ENCODE measurements at regions not wholly inside any gene's neighbourhood (a gene's known extent, or its start where the extent isn't known, plus 50 kb on each side); places are given as distances from the start of the nearest gene placed in this dataset.

DNA sequence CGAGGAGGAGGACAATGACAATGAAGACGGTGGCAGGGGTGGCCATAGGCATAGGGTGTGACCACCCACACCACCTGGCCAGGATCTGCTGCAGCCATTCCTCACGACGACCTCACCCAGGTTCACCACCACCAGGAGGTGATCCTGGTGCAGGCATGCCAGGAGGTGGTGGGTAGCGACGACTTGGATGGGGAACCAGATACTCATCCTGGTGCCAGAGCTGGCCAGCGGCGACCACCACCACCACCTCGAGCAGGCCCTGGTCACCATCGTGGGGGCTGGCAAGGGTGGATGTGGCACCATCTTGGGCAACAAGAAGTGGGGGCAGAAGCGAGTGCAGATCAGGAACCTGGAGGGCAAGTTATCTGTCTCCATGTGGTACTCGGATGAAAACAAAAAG lies 117.1 kb upstream of the NXPH2 start:
- TF ChIP-seq EZH2 (IDR thresholded peaks at IDR 0.05; ENCODE audit: borderline replicate concordance, low read depth, low read length, severe bottlenecking) (no peak), MYC (IDR thresholded peaks at IDR 0.05; ENCODE audit: low read depth, low read length) (no peak), POLR2AphosphoS5 (IDR thresholded peaks at IDR 0.05; ENCODE audit: insufficient read depth, low read depth, low read length) (no peak), POLR2A (IDR thresholded peaks at IDR 0.05; ENCODE audit: low read depth, low read length) (no peak), JUN (IDR thresholded peaks at IDR 0.05; ENCODE audit: borderline replicate concordance, insufficient read depth, insufficient read length, low read depth) (no peak), GATA2 (IDR thresholded peaks at IDR 0.05; ENCODE audit: insufficient read depth, insufficient read length, low read depth, low read length) (no peak), FOS (IDR thresholded peaks at IDR 0.05; ENCODE audit: borderline replicate concordance, insufficient read depth, low read length) (no peak)
- TF ChIP-seq, protein P1, sequence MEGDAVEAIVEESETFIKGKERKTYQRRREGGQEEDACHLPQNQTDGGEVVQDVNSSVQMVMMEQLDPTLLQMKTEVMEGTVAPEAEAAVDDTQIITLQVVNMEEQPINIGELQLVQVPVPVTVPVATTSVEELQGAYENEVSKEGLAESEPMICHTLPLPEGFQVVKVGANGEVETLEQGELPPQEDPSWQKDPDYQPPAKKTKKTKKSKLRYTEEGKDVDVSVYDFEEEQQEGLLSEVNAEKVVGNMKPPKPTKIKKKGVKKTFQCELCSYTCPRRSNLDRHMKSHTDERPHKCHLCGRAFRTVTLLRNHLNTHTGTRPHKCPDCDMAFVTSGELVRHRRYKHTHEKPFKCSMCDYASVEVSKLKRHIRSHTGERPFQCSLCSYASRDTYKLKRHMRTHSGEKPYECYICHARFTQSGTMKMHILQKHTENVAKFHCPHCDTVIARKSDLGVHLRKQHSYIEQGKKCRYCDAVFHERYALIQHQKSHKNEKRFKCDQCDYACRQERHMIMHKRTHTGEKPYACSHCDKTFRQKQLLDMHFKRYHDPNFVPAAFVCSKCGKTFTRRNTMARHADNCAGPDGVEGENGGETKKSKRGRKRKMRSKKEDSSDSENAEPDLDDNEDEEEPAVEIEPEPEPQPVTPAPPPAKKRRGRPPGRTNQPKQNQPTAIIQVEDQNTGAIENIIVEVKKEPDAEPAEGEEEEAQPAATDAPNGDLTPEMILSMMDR (IDR thresholded peaks at IDR 0.05; ENCODE audit: extremely low read depth in 1 of 2, insufficient read depth in 1 of 2, low read depth in 1 of 2, low read length in 2 of 2) = no peak
- TF ChIP-seq, protein P2, sequence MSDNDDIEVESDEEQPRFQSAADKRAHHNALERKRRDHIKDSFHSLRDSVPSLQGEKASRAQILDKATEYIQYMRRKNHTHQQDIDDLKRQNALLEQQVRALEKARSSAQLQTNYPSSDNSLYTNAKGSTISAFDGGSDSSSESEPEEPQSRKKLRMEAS (IDR thresholded peaks at IDR 0.05; ENCODE audit: insufficient read depth, insufficient read length) = no peak
